Cardiac septum (tissue), 1 donor: ENCODE measurements at regions not wholly inside any gene's neighbourhood (a gene's known extent, or its start where the extent isn't known, plus 50 kb on each side); places are given as distances from the start of the nearest gene placed in this dataset.

Experiments
- DNase-seq: peaks from one replicate; pipeline ENCODE4 v3.0.0-alpha.2; 2020; ENCODE audit warnings: low spot score
- intact Hi-C: fragments of 100-400 bp; cut with DNase I; formaldehyde crosslinking; loops from one replicate; pipeline ENCODE4 v1.14.0; 2022
- donor health status: DM: no; HTN: no; CAD: no.

- intact Hi-C loops, result no loop called here
- no peak for DNase-seq
Observed at GRCh38 chr12:126895951-126896913, 1370.7 kb upstream of the TMEM132C start.

GRCh38 chr12:126897102-126897501 lies 1369.9 kb upstream of the TMEM132C start:
- intact Hi-C loops, result no loop called here
- no peak for DNase-seq

- intact Hi-C loops, result no loop called here
- DNase-seq, result no peak
Observed at GRCh38 chr12:126897778-126898177, 1369.2 kb upstream of the TMEM132C start.

GRCh38 chr12:126898562-126898961 lies 1368.4 kb upstream of the TMEM132C start:
- intact Hi-C loops, result no loop called here
- no peak for DNase-seq

GRCh38 chr12:126899926-126900792 lies 1366.8 kb upstream of the TMEM132C start:
- intact Hi-C loops, result no loop called here
- DNase-seq, result no peak

GRCh38 chr12:126903027-126903876 lies 1363.7 kb upstream of the TMEM132C start:
- intact Hi-C loops, result no loop called here
- DNase-seq, result no peak

GRCh38 chr12:126905752-126906151 lies 1361.2 kb upstream of the TMEM132C start:
- DNase-seq, result no peak
- intact Hi-C loops, result no loop called here

- intact Hi-C loops, result no loop called here
- no peak for DNase-seq
Observed at GRCh38 chr12:126907900-126908764, 1358.8 kb upstream of the TMEM132C start.

- no peak for DNase-seq
- intact Hi-C loops, result no loop called here
Observed at GRCh38 chr12:126908765-126909142, 1358.2 kb upstream of the TMEM132C start.

- intact Hi-C loops, result no loop called here
- DNase-seq, result no peak
Observed at GRCh38 chr12:126910570-126910969, 1356.4 kb upstream of the TMEM132C start.

GRCh38 chr12:126912111-126912510 lies 1354.9 kb upstream of the TMEM132C start:
- no peak for DNase-seq
- intact Hi-C loops, result no loop called here

- no peak for DNase-seq
- intact Hi-C loops, result no loop called here
Observed at GRCh38 chr12:126914170-126914793, 1352.7 kb upstream of the TMEM132C start.

GRCh38 chr12:126915309-126915708 lies 1351.7 kb upstream of the TMEM132C start:
- DNase-seq, result no peak
- intact Hi-C loops, result no loop called here

GRCh38 chr12:126926023-126926594 lies 1340.9 kb upstream of the TMEM132C start:
- intact Hi-C loops, result no loop called here

GRCh38 chr12:126930234-126930633 lies 1336.7 kb upstream of the TMEM132C start:
- intact Hi-C loops, result no loop called here
- no peak for DNase-seq

More at GRCh38 chr12:126926023-126926594, 1340.9 kb upstream of the TMEM132C start:
- DNase-seq, result no peak

- no peak for DNase-seq
- intact Hi-C loops, result no loop called here
Observed at GRCh38 chr12:126932156-126932555, 1334.8 kb upstream of the TMEM132C start.

GRCh38 chr12:126935435-126935834 lies 1331.5 kb upstream of the TMEM132C start:
- intact Hi-C loops, result no loop called here
- DNase-seq, result no peak
